DOHH2 (cell line): ENCODE measurements at regions not wholly inside any gene's neighbourhood (a gene's known extent, or its start where the extent isn't known, plus 50 kb on each side); places are given as distances from the start of the nearest gene placed in this dataset.

Experiments used
- H3F3A ChIP-seq: fragments of 200-600 bp; sonication (generic), shearing (Covaris generic); 2 replicates; pipeline ENCODE4 v1.6.0; 2016; ENCODE audit warnings: antibody characterized with exemption, mild to moderate bottlenecking; ENCODE audit not compliant: control insufficient read depth, insufficient read depth
- H3K27ac ChIP-seq: fragments of 200-600 bp; sonication (generic); 2 replicates; pipeline ENCODE4 v1.5.1; 2014; ENCODE audit warnings: low read depth, mild to moderate bottlenecking, low read length, moderate library complexity
- H3K27me3 ChIP-seq: fragments of 200-600 bp; sonication (generic); 2 replicates; pipeline ENCODE4 v1.6.1; 2014; ENCODE audit warnings: mild to moderate bottlenecking, low read length, mixed read lengths; ENCODE audit not compliant: control insufficient read depth
- H3K36me3 ChIP-seq: fragments of 200-600 bp; sonication (generic); 2 replicates; pipeline ENCODE4 v1.6.1; 2014; ENCODE audit warnings: mild to moderate bottlenecking, low read length, moderate library complexity, mixed read lengths; ENCODE audit not compliant: control insufficient read depth
- H3K4me1 ChIP-seq: fragments of 200-600 bp; sonication (generic); 2 replicates; pipeline ENCODE4 v1.6.1; 2014; ENCODE audit warnings: mild to moderate bottlenecking, low read length, mixed read lengths; ENCODE audit not compliant: control insufficient read depth
- H3K4me2 ChIP-seq: fragments of 200-600 bp; sonication (generic); 2 replicates; pipeline ENCODE4 v1.6.0; 2014; ENCODE audit warnings: mild to moderate bottlenecking, low read length, moderate library complexity
- H3K4me3 ChIP-seq: fragments of 200-600 bp; sonication (generic); 2 replicates; pipeline ENCODE4 v1.5.1; 2014; ENCODE audit warnings: mild to moderate bottlenecking, low read length, mixed read lengths
- H3K79me2 ChIP-seq: fragments of 200-600 bp; sonication (generic); 2 replicates; pipeline ENCODE4 v1.6.1; 2014; ENCODE audit warnings: mild to moderate bottlenecking, low read length, mixed read lengths; ENCODE audit not compliant: control insufficient read depth
- H3K9me2 ChIP-seq: fragments of 200-600 bp; sonication (generic); replicated peaks from 2 replicates; pipeline ENCODE4 v1.6.1; 2014; ENCODE audit warnings: mild to moderate bottlenecking, low read length, mixed read lengths; ENCODE audit not compliant: control insufficient read depth
- H3K9me3 ChIP-seq: fragments of 200-600 bp; sonication (generic); 2 replicates; pipeline ENCODE4 v1.6.1; 2014; ENCODE audit warnings: antibody characterized with exemption, low read length, mixed read lengths; ENCODE audit not compliant: control insufficient read depth, insufficient read depth
- H4K20me1 ChIP-seq: fragments of 200-600 bp; sonication (generic); 2 replicates; pipeline ENCODE4 v1.6.0; 2014; ENCODE audit warnings: low read depth, mild to moderate bottlenecking, antibody characterized with exemption, low read length, moderate library complexity; ENCODE audit not compliant: control insufficient read depth, insufficient read depth
- CTCF ChIP-seq: fragments of 200-600 bp; sonication (generic); IDR thresholded peaks from one replicate; pipeline ENCODE4 v1.5.1; 2014; ENCODE audit warnings: antibody characterized with exemption, mild to moderate bottlenecking, low read depth, low read length; ENCODE audit not compliant: poor library complexity, severe bottlenecking
- EZH2phosphoT487 ChIP-seq: fragments of 200-600 bp; sonication (generic); IDR thresholded peaks from 2 replicates; pipeline ENCODE4 v1.6.1; 2017; ENCODE audit warnings: borderline replicate concordance, mild to moderate bottlenecking, antibody characterized with exemption, low read length, moderate library complexity, mixed read lengths

DNA sequence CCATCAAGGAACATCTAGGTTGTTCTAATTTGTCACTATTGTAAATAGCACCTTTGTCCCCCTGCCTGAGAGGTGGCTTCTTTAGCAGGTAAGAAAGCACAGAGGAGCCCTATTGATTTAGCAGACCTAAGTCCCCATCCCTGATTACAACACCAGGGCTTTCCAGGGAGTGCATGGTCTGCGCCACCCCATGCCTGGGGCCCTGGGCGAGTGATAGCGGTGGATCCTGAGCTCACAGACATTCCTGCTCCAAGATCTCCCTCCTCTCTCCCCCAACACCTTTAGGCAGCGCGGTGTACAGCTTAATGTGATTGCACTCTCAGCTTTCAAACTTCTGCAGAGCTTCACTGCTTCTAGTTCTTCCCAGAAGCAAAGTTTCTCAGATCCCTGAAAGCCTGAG lies 67.4 kb upstream of the WWC1 start:
- H3K36me3 ChIP-seq: no peaks in the 10 kb centered on the region
- no peak overlapping the region for H3K4me3 ChIP-seq
- no peaks in the 10 kb centered on the region for H3K4me1 ChIP-seq
- H3K4me2 ChIP-seq: no peak overlapping the region
- no peaks in the 10 kb centered on the region for H3K9me2 ChIP-seq
- no peaks in the 10 kb centered on the region for H4K20me1 ChIP-seq
- no peaks in the 10 kb centered on the region for H3F3A ChIP-seq
- TF ChIP-seq EZH2phosphoT487 (no peak), CTCF (no peak)
- H3K27ac ChIP-seq: no peak overlapping the region
- H3K27me3 ChIP-seq: no peaks in the 10 kb centered on the region
- H3K79me2 ChIP-seq: no peaks in the 10 kb centered on the region
- no peaks in the 10 kb centered on the region for H3K9me3 ChIP-seq

GRCh38 chr5:168226012-168226411 lies 65.4 kb upstream of the WWC1 start:
- H3K4me3 ChIP-seq: no peak overlapping the region
- H3K4me1 ChIP-seq: no peaks in the 10 kb centered on the region
- TF ChIP-seq EZH2phosphoT487 (no peak), CTCF (no peak)
- no peaks in the 10 kb centered on the region for H3K9me3 ChIP-seq
- no peaks in the 10 kb centered on the region for H3K36me3 ChIP-seq
- H3K4me2 ChIP-seq: no peak overlapping the region
- H3F3A ChIP-seq: no peaks in the 10 kb centered on the region
- H4K20me1 ChIP-seq: no peaks in the 10 kb centered on the region
- H3K27me3 ChIP-seq: no peaks in the 10 kb centered on the region
- H3K27ac ChIP-seq: no peak overlapping the region
- H3K9me2 ChIP-seq: no peaks in the 10 kb centered on the region
- H3K79me2 ChIP-seq: no peaks in the 10 kb centered on the region

GRCh38 chr5:168227001-168227400 lies 64.4 kb upstream of the WWC1 start:
- no peaks in the 10 kb centered on the region for H4K20me1 ChIP-seq
- no peaks in the 10 kb centered on the region for H3F3A ChIP-seq
- no peak overlapping the region for H3K27ac ChIP-seq
- no peak overlapping the region for H3K4me2 ChIP-seq
- H3K4me1 ChIP-seq: no peaks in the 10 kb centered on the region
- H3K79me2 ChIP-seq: no peaks in the 10 kb centered on the region
- no peaks in the 10 kb centered on the region for H3K9me2 ChIP-seq
- TF ChIP-seq CTCF (no peak), EZH2phosphoT487 (no peak)
- H3K36me3 ChIP-seq: no peaks in the 10 kb centered on the region
- H3K4me3 ChIP-seq: no peak overlapping the region
- H3K27me3 ChIP-seq: no peaks in the 10 kb centered on the region
- H3K9me3 ChIP-seq: no peaks in the 10 kb centered on the region
